ENCODE measurements at regions not wholly inside any gene's neighbourhood (a gene's known extent, or its start where the extent isn't known, plus 50 kb on each side); places are given as distances from the start of the nearest gene placed in this dataset.

GRCh38 chr10:128820663-128821062 lies 646.4 kb upstream of the MGMT start:
- H3K9me3 ChIP-seq = no peaks in the 10 kb centered on the region
- DNase-seq = no peak
- no peaks in the 10 kb centered on the region for H3K27me3 ChIP-seq
- no peak overlapping the region for H3K27ac ChIP-seq
- TF ChIP-seq POLR2A (IDR thresholded peaks at IDR 0.05) (no peak), CTCF (IDR thresholded peaks at IDR 0.05) (no peak)
- no peak for ATAC-seq
- no peaks in the 10 kb centered on the region for H3K4me1 ChIP-seq
- WGBS (ENCODE audit: insufficient coverage, low coverage, low lambda C conversion rate, missing lambda C conversion rate) = 40% methylated on average over 3 of the region's 7 CpGs
- intact Hi-C loops (cut with DNase I) = no loop called here
- H3K36me3 ChIP-seq = no peaks in the 10 kb centered on the region
- no peak overlapping the region for H3K4me3 ChIP-seq

- H3K4me1 ChIP-seq = no peaks in the 10 kb centered on the region
These were observed 643.8 kb upstream of the MGMT start for GRCh38 chr10:128823201-128823600.

GRCh38 chr10:128825626-128826025 lies 641.4 kb upstream of the MGMT start:
- intact Hi-C loops (cut with DNase I) = no loop called here
- WGBS (ENCODE audit: insufficient coverage, low coverage, low lambda C conversion rate, missing lambda C conversion rate) = 56% methylated on average over 6 of the region's 6 CpGs
- ATAC-seq (no peak), DNase-seq (no peak)
- no peaks in the 10 kb centered on the region for H3K4me1 ChIP-seq
- no peak overlapping the region for H3K4me3 ChIP-seq
- TF ChIP-seq CTCF (IDR thresholded peaks at IDR 0.05) (no peak), POLR2A (IDR thresholded peaks at IDR 0.05) (no peak)
- no peaks in the 10 kb centered on the region for H3K9me3 ChIP-seq
- no peak overlapping the region for H3K27ac ChIP-seq
- no peaks in the 10 kb centered on the region for H3K36me3 ChIP-seq
- no peaks in the 10 kb centered on the region for H3K27me3 ChIP-seq

More at GRCh38 chr10:128823201-128823600, 643.8 kb upstream of the MGMT start:
- no peak overlapping the region for H3K27ac ChIP-seq
- WGBS (ENCODE audit: insufficient coverage, low coverage, low lambda C conversion rate, missing lambda C conversion rate) = 67% methylated on average over 3 of the region's 16 CpGs
- no peaks in the 10 kb centered on the region for H3K9me3 ChIP-seq
- H3K4me3 ChIP-seq = no peak overlapping the region
- intact Hi-C loops (cut with DNase I) = no loop called here
- H3K36me3 ChIP-seq = no peaks in the 10 kb centered on the region
- H3K27me3 ChIP-seq = no peaks in the 10 kb centered on the region
- TF ChIP-seq CTCF (IDR thresholded peaks at IDR 0.05) (no peak), POLR2A (IDR thresholded peaks at IDR 0.05) (no peak)
- no peak for ATAC-seq
- DNase-seq = no peak

- Histone ChIP-seq H3K36me3 (no peaks in the 10 kb centered on the region), H3K4me3 (no peak overlapping the region), H3K4me1 (no peaks in the 10 kb centered on the region), H3K9me3 (no peaks in the 10 kb centered on the region), H3K27ac (no peak overlapping the region), H3K27me3 (no peaks in the 10 kb centered on the region)
- 57% methylated on average over 5 of the region's 5 CpGs for WGBS (ENCODE audit: insufficient coverage, low coverage, low lambda C conversion rate, missing lambda C conversion rate)
- intact Hi-C loops (cut with DNase I) = no loop called here
- ATAC-seq (no peak), DNase-seq (no peak)
- TF ChIP-seq POLR2A (IDR thresholded peaks at IDR 0.05) (no peak), CTCF (IDR thresholded peaks at IDR 0.05) (no peak)
These were observed 633.4 kb upstream of the MGMT start for GRCh38 chr10:128833671-128834070.

GRCh38 chr10:128835361-128835760 lies 631.7 kb upstream of the MGMT start:
- intact Hi-C loops (cut with DNase I) = no loop called here
- no peaks in the 10 kb centered on the region for H3K36me3 ChIP-seq
- no peak for TF ChIP-seq CTCF (IDR thresholded peaks at IDR 0.05)
- no peak for TF ChIP-seq POLR2A (IDR thresholded peaks at IDR 0.05)
- ATAC-seq (no peak), DNase-seq (no peak)
- no peaks in the 10 kb centered on the region for H3K27me3 ChIP-seq
- H3K4me1 ChIP-seq = no peaks in the 10 kb centered on the region
- H3K4me3 ChIP-seq = no peak overlapping the region
- H3K27ac ChIP-seq = no peak overlapping the region
- WGBS (ENCODE audit: insufficient coverage, low coverage, low lambda C conversion rate, missing lambda C conversion rate) = 60% methylated on average over 1 of the region's 5 CpGs
- H3K9me3 ChIP-seq = no peaks in the 10 kb centered on the region
